Epithelial cell of prostate (primary cell): ENCODE measurements at regions not wholly inside any gene's neighbourhood (a gene's known extent, or its start where the extent isn't known, plus 50 kb on each side); places are given as distances from the start of the nearest gene placed in this dataset.

ENCODE experiments used
- DNase-seq: peaks from one replicate; pipeline ENCODE4 v3.0.0-alpha.2; 2011; ENCODE audit warnings: low read depth, low spot score
- H3K27ac ChIP-seq: fragments of 450-650 bp; 2 replicates; pipeline ENCODE4 v1.5.1; 2017; ENCODE audit warnings: mild to moderate bottlenecking

DNA sequence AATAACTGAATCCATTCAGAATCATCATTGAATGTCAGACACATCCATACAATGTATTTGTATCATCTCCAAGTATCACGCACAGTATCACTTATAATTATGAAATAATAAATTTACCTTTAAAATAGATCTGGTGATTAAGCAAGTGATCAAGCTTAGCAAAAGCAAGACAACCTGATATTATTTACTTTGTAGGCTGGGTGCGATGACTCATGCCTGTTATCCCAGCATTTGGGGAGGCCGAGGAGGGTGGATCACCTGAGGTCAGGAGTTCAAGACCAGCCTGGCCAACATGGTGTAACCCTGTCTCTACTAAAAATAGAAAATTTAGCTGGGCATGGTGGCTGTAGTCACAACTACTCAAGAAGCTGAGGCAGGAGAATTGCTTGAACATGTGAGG lies 421.0 kb upstream of the NETO1 start:
- DNase-seq = peak; percentile 16
- no peak overlapping the region for H3K27ac ChIP-seq

DNA sequence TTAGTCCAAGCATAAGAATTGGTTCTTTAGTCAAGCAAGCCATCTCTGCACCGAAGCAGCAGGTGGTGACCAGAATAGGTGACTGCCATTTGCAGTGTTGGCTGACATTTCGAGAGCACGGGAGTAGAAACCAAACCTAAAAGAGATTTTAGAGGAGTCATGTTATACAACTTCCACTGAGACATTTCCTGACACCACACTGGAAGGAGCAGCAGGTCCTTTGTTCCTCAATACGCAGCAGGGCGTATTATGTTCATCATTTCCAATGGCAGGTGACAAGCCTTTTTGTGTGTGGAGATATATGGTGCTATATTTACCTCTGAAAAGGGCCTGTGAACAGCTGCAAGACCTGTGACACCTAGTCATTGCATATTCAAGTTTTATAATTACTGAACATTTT lies 418.8 kb upstream of the NETO1 start:
- no peak for DNase-seq
- H3K27ac ChIP-seq = no peak overlapping the region

DNA sequence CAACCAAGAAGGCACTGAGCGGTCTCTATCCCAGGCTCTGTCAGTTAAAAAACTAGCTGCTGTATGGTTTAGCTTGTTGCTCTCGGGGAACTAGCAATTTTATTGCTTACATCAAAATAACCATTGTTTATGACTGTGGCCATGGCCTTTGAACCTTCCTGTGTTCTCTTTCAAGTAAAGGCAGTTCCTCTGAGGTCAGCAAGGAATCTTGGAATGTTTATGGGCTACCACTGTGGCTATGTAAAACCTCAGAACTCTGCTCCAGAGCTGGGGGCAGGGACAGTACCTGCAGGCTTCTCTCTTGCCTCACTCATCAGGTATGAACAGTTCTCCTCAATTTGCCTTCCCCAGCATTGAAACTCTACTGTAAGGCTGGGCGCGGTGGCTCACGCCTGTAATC lies 416.0 kb upstream of the NETO1 start:
- peak; percentile 66 for DNase-seq

DNA sequence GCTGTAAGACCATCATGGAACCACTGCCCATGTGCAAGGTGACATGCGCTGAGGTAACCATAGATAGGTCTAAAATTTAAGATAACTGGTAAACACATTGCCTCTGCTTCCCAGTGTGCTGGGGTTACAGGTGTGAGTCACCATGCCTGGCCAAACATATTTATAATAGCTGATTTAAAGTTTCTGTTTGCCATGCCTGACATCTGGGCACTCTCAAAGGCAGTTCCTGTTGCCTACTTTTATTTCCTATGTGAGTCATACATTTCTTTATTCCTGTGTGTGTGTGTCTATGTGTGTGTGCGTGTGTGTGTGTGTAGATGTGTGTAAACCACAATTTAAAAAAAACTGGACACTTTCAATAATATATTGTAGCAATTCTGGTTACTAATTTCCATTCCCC lies 415.2 kb upstream of the NETO1 start:
- peak overlapping the region; percentile 26 for H3K27ac ChIP-seq
- peak; percentile 63 for DNase-seq

More for the DNA sequence above, 416.0 kb upstream of the NETO1 start:
- peak overlapping the region; percentile 26 for H3K27ac ChIP-seq

DNA sequence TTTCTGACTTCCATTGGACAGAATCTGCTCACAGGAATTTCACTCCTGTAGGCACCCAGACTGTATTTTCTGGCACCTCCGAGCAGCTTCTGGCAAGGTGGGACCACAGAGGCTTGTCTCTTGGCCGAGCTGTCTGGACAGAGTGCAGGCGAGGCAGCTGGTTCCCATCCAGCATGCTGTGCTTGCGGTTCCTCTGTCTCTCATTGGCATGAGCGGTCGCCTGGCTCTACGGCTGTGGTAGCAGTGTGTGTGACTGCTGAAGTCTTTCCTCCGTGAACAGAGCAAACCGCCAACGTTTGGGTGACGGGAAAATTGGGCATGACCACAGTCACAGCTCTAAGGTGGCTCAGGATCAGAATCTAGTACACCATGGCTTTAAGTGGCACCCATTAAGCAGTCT lies 411.7 kb upstream of the NETO1 start:
- H3K27ac ChIP-seq = no peak overlapping the region
- no peak for DNase-seq

DNA sequence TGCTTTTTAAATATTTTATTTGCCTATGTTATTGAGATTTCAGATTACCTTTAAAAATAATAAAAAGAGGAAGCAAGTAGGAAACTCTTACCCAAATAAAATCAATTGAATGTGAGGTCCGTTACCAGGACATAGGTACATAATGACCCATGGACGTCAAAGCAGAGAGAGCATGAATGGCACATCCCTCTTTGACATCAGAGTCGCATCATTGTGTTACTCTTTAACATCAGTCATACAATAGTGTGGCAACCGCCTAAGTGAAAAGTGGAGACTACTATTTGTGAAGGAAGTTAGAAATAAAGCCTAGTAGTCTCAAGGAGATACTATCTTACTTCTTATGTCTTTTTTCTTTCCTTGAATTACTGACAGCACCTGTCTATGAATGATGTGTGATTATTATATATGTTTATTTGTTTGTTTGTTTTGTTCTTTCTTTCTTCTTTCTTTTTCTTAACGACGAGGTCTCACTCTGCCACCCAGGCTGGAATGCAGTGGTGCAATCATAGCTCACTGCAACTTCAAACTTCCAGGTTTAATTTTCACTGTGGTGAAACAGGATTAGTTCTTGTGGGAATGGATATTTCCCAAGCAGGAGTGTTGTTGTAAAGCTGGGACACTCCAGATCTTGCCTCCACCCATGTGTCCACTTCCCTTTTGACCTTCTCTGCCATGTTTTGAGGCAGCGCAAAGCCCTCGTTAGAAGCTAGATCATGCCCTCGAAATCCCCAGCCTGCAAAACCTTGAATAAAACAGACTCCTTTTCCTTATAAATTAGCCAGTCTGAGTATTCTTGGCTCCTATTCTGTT lies 407.2 kb upstream of the NETO1 start:
- no peak overlapping the region for H3K27ac ChIP-seq

DNA sequence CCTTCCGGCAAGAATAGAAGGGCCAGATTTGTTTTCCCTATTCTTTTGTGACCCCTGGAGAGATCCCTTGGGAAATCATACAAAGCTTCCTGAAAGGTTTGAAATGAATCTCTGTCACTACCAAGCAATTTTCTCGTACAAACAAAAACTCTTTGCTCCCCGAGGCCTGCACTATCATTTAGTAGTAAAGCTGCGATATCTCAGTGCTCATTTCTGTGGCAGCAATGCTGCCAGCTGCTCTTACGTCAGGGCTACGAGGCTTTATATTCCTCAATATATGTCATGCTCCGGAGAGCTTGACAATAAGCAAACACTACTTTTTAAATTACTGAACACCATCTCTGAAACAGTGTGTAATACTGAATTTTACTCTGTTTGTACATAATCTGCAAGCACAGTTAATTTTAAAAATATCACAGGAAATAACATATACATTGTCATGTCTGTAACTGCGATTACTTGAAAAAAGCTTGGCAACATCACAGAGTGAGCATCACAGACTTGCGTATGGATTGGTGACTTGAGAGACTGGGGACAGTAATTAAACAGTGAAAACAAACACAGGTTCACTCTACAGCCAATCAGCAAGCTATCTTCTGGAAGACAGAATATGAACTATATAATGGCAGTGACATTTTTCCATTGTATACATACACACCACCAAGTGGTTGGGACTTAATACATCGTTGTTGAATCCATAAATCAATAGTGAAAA lies 403.3 kb upstream of the NETO1 start:
- H3K27ac ChIP-seq = no peak overlapping the region
- DNase-seq = no peak

More for the DNA sequence above, 407.2 kb upstream of the NETO1 start:
- DNase-seq = no peak

DNA sequence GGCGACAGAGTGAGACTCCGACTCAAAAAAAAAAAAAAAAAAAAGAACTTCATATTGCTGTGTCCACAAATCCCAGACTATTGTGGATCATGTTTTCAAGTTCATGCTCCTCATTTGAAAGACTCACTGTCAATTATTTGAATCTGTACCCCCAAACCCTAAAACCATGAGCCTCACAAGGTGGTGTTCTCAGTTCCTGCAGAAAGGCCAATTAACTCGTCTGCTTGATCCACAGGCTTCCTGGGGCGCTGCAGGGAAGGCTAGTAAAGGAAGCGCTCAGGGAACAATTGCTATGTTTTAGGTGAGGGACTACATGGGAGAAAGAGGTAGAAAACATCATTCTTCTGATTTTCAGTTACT lies 396.8 kb upstream of the NETO1 start:
- DNase-seq = no peak
- no peak overlapping the region for H3K27ac ChIP-seq

DNA sequence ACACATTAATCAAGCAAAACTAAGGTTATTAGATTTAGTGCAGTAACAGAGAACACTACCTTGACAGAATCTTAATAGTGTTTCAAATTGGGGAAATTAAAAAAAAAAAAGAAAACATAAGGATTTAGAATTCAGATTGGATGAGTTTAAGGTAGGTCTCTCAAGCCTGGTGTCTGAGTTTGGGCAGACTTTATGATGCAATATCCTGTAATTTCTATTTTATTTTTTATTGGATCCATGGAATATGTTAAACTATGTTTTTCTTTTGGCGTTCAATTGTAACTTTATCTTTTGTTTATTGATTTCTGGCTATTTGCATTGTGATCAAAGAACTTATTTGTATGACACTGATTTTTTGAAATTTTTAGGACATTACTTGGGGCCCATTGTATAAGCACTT lies 394.1 kb upstream of the NETO1 start:
- DNase-seq = no peak
- no peak overlapping the region for H3K27ac ChIP-seq

DNA sequence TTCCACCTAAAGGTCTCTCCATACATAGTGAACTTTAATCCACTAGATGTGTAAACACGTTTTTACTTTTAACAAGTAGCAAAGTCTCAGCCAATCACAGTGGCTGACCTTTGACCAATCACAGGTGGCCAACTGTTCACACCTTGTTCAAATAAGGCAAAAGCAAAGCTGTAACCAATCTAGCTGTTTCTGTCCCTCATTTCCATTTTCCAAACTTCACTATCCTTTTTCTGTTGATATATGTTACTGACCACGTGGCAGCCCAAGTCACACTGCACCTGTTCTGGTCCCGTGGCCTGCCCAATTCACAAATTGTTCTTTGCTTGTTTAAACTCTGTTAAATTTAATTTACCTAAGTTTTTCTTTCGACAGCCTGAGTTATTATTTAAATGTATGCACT lies 393.5 kb upstream of the NETO1 start:
- H3K27ac ChIP-seq = no peak overlapping the region
- no peak for DNase-seq

DNA sequence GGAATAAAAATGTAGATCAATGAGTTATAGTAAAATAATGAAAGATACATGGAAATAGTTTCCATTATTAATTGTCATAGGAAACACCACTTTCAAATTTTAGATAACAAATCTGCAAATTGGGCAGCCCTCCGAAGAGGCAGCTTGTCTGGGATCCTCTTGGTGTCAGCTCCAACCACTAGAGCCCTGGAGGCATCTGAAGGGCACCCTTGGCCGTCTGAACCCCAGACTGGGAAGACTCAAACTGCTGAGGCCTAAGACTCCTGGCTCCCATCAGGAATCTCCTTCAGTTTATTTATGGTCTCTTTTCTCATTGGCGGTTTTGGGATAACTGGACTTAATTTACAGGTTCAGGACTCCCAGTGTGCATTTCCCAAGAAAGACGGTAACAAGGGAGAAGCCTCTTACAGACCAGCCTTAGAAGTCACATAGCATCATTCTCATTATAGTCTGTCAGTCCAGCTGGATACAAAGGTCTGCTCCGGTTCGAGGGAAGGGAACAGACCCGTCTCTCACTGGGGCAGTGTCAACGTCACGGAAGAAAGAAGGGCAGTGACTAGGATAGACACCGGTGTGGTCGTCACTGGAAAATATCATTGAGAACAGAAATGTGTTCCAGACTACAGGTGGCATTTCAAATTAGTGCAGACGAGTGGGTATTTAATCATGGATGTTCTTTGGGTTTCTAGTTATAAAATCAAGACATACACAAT lies 390.7 kb upstream of the NETO1 start:
- no peak for DNase-seq
- no peak overlapping the region for H3K27ac ChIP-seq

DNA sequence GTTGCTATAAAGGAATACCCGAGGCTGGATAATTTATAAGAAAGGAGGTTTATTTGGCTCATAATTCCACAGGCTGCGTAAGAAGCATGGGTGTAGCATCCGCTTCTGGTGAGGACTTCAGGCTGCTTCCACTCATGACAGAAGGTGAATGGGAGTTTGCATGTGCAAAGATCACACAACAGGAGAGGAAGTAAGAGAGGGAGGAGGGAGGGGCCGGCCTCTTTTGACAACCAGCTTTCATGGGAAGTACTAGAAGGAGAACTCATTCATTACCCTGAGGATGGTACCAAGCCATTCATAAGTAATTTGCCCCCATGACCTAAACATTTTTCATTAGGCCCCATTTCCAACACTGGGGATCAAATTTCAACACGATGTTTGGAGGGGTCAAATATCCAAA lies 386.8 kb upstream of the NETO1 start:
- no peak for DNase-seq
- no peak overlapping the region for H3K27ac ChIP-seq

DNA sequence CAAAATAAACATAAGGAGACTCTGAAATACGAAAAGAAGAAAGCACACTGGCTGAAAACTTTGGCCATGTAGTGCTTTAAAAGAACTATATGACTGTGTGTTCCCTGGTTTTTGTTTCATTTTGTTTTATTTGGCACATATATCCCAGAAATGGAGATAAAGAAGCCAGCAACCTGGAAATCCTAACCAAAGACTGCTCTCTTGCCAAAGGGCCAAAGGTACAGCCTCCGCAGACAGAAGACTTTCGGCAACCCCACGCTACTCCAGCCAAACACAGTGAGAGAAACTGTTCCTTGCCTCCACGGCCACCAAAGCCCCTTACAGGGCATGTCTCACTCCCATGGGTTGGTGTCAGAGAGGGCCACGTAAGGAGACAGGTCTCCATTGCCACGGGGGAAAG lies 381.2 kb upstream of the NETO1 start:
- H3K27ac ChIP-seq = no peak overlapping the region
- no peak for DNase-seq

DNA sequence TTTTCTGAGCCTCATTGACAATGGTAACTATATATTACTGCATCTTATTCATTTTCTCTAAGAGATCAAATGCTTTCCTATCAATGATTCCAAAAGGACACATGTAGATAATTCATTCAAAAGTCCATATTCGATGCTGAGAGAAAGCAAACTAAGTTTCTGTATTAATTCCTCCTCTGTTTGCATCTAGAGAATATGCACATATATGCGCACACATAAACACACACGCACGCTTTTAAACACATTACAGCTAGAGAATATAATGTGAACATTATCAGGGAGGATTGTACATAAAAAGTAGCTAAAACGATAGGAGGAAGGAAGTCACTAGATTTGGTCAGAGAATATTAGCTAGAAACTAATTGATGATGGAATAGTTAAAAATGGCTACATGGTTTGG lies 379.0 kb upstream of the NETO1 start:
- no peak overlapping the region for H3K27ac ChIP-seq
- no peak for DNase-seq

DNA sequence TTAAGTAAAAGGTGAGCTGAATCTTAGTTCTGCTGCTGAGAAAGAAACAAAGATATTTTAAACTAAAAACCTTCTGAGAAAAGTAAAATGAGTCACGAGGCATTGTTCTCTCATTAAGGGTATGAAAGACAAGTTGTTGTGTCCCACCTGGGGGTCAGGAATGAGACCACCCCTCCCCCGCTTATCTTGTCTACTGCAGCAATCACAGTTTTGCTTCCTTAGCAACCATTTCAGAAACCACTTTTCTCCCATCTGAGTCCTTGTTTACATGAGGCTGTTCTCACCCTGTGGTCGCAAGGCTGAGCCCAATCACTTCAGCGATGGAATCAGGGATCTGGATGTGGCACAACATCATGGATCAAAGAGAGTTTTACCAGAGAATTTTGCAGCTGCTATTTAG lies 377.6 kb upstream of the NETO1 start:
- no peak overlapping the region for H3K27ac ChIP-seq
- DNase-seq = no peak

DNA sequence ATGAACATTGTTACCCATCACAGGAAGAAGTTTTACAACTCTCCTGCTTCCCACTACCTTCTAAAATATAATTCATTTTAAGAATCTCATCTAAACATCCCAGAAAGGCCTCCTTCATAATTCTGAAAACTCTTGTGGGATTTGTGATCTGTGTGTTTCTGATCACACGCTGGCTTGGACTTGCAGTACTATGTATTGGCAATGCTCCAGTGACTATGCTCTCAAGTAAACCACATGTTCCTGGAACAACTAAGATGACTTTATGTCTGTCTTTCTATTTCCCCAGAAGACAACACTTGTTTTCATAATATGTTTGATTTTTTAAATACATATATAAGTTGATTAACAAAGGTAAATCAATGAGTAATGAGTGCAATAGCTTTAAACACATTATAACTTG lies 376.6 kb upstream of the NETO1 start:
- DNase-seq = no peak
- no peak overlapping the region for H3K27ac ChIP-seq

DNA sequence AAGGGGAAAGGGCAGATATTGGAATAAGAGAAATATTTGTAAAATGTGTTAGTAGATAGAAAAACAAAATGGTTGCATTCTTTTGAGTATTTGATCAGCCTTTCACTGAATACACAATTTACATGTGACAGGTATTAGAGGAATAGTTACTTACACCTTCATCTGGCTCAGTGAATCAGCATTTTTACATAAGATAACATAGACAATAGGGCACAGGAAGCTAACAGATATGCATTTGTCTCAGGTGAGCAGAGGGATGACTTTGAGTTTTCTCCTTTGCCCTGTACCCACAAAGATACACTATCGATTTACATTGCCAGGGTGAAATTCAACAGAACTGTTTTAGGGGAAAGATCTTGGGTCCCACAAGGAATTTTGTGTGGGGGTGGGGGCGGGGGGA lies 373.1 kb upstream of the NETO1 start:
- no peak overlapping the region for H3K27ac ChIP-seq
- no peak for DNase-seq

DNA sequence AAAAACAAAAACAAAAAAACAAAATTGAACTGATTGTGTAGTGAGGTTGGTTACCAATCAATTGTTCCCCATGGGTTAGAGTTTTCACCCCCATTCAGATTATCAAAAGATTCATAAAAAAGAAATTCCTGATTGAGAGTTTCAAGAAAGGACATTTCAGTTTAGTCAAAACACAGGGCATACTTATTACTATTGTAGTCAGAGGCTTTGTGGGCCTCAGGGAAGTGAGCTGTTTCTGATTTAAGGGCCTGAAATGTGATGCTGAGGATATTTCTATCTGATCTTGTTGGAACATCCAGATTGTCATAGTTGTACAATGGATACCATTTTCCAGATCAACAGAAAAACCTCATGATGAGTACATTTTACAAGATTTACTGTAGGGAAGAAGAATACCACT lies 368.1 kb upstream of the NETO1 start:
- no peak for DNase-seq
- peak overlapping the region; percentile 84 for H3K27ac ChIP-seq

DNA sequence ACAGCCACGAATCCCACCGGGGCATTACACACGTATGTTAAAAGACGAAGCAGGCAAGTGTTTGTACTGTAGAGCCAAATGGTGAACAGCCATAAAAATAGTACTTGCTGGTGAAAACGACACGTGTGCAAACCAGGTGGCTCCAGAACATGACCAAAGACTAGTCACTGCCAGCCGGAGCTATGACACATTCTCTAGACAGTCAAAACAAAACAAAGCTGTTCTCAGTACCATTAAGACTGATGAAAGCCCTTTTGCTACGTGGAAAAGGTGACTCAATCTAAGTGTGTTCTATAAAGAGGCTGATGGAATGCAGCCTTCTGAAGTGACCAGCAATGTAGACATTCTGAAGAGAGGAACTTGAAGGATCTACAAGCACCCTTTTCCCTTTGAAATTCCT lies 367.7 kb upstream of the NETO1 start:
- DNase-seq = peak; percentile 92
- peak overlapping the region; percentile 84 for H3K27ac ChIP-seq

DNA sequence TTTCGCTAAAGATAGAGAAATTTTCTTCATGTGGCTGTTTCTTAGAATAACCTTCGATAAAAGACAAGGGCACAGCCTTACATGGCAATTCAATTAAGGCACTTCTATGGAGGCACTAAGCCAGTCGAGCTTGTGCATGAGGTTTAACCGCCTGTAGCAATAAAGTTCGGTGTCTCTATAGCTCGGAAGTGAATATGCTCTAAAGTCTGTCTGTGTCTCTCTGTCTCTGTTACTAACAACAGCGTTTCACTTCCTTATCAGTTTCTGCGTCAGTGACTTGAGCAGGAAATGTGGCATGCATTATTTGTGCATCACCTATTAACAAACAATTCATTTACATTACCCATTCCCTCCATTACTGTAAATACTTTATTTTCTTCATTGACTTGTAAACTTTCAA lies 365.1 kb upstream of the NETO1 start:
- no peak overlapping the region for H3K27ac ChIP-seq
- no peak for DNase-seq

DNA sequence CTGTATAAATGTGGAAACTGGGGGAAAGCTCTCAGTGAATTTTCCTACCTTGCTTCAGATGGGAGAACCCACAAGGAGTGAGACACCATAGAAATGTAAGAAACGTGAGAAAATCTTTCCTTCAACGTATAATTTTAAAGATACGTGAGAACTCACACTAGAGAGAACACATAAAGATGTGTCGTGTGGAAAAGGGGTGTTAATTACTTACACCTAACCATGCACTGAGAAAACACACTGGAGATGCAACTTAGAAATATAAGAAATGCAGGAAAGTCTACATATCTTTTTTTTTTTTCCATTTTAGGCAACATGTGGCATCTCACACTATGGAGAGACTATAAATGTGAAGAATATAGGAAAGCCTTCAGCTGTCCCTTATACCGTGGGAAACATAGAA lies 352.9 kb upstream of the NETO1 start:
- no peak overlapping the region for H3K27ac ChIP-seq

More for the DNA sequence above, 352.9 kb upstream of the NETO1 start:
- DNase-seq = no peak
